PC-3 (cell line): ENCODE measurements at regions not wholly inside any gene's neighbourhood (a gene's known extent, or its start where the extent isn't known, plus 50 kb on each side); places are given as distances from the start of the nearest gene placed in this dataset.

Experiments
- EZH2 ChIP-seq: fragments of 300-600 bp; sonication (generic); IDR thresholded peaks from one replicate; pipeline ENCODE4 v1.6.1; 2017; ENCODE audit warnings: antibody characterized with exemption, mild to moderate bottlenecking, low read length; ENCODE audit not compliant: unreplicated experiment
- EZH2phosphoT487 ChIP-seq: fragments of 300-600 bp; sonication (generic); IDR thresholded peaks from 2 replicates; pipeline ENCODE4 v1.6.1; 2018; ENCODE audit warnings: mild to moderate bottlenecking, antibody characterized with exemption, low read length, borderline replicate concordance
- TF ChIP-seq, protein P1 (sequence below): fragments of 300-600 bp; sonication (generic); conservative IDR thresholded peaks from 2 replicates; pipeline ENCODE4 v1.5.1; 2017; ENCODE audit warnings: antibody characterized with exemption, low read depth, mild to moderate bottlenecking, low read length

DNA sequence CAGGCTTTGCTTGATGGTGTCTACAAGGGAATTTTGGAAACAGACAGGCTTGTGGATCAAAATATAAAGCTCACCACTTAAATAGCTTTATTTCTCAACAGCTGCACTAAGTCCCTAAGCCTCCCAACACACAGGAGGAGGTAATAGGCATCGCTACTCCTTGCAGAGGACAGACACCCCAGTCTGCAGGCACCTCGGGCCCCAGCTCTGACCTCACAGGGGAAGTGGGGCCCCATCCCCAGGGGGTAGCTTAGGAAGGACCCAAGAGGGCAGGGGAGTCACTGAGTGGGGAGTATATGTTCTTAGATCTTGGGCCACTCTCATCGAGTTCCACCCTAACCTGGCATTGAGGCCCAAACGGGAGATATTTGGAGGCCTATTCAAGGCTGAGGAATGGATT, 66.7 kb upstream of the XPA start:
- TF ChIP-seq, protein P1, sequence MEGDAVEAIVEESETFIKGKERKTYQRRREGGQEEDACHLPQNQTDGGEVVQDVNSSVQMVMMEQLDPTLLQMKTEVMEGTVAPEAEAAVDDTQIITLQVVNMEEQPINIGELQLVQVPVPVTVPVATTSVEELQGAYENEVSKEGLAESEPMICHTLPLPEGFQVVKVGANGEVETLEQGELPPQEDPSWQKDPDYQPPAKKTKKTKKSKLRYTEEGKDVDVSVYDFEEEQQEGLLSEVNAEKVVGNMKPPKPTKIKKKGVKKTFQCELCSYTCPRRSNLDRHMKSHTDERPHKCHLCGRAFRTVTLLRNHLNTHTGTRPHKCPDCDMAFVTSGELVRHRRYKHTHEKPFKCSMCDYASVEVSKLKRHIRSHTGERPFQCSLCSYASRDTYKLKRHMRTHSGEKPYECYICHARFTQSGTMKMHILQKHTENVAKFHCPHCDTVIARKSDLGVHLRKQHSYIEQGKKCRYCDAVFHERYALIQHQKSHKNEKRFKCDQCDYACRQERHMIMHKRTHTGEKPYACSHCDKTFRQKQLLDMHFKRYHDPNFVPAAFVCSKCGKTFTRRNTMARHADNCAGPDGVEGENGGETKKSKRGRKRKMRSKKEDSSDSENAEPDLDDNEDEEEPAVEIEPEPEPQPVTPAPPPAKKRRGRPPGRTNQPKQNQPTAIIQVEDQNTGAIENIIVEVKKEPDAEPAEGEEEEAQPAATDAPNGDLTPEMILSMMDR: no peak
- TF ChIP-seq EZH2 (no peak), EZH2phosphoT487 (no peak)
